Upper lobe of left lung (tissue), 6 donors: ENCODE measurements at regions not wholly inside any gene's neighbourhood (a gene's known extent, or its start where the extent isn't known, plus 50 kb on each side); places are given as distances from the start of the nearest gene placed in this dataset.

Source experiments
- ATAC-seq, 2 donors: fragments of 200-7000 bp; cut with Tn5 transposase; one replicate each; pipeline ENCODE4 v1.9.1; 2022; ENCODE audit warnings: mild to moderate bottlenecking in 2 of 2, moderate library complexity in 2 of 2; ENCODE audit not compliant: low FRiP score in 2 of 2
- DNase-seq, 2 donors: peaks; one replicate each; pipeline ENCODE4 v3.0.0-alpha.2; 2019 to 2020
- H3K27ac ChIP-seq, 4 donors: fragments of 200-600 bp; sonication (generic); one replicate each; pipeline ENCODE4 v1.5.1; 2016 to 2019
- H3K27me3 ChIP-seq, 4 donors: fragments of 200-600 bp; sonication (generic); one replicate each; pipeline ENCODE4 v1.5.1; 2017 to 2019
- H3K36me3 ChIP-seq, 4 donors: fragments of 200-600 bp; sonication (generic); one replicate each; pipeline ENCODE4 v1.5.1; 2016 to 2019
- H3K4me1 ChIP-seq, 4 donors: fragments of 200-600 bp; sonication (generic); one replicate each; pipeline ENCODE4 v1.5.1; 2018 to 2019
- H3K4me3 ChIP-seq, 4 donors: fragments of 200-600 bp; sonication (generic); one replicate each; pipeline ENCODE4 v1.5.1; 2017 to 2019; ENCODE audit warnings: mild to moderate bottlenecking in 2 of 4, moderate library complexity in 1 of 4
- H3K9me3 ChIP-seq, 4 donors: fragments of 200-600 bp; sonication (generic); one replicate each; pipeline ENCODE4 v1.5.1; 2018 to 2019
- CTCF ChIP-seq, 6 experiments: fragments of 450-650 bp in 4 of 6; fragments of 200-600 bp in 2 of 6; sonication (generic) in 2 of 6; IDR thresholded peaks; one replicate each; pipeline ENCODE4 v1.5.1; 2016 to 2019; ENCODE audit warnings: antibody characterized with exemption in 6 of 6
- EP300 ChIP-seq, 4 donors: sonication (generic); formaldehyde crosslinking; IDR thresholded peaks; one replicate each; pipeline ENCODE4 v1.5.1; 2017; ENCODE audit warnings: antibody characterized with exemption in 4 of 4, control low read depth in 2 of 4
- POLR2A ChIP-seq, 4 donors: fragments of 450-650 bp; IDR thresholded peaks; one replicate each; pipeline ENCODE4 v1.5.1; 2016 to 2017; ENCODE audit warnings: antibody characterized with exemption in 4 of 4, mild to moderate bottlenecking in 2 of 4
- POLR2AphosphoS5 ChIP-seq, 2 donors: sonication (generic); formaldehyde crosslinking; IDR thresholded peaks; one replicate each; pipeline ENCODE4 v1.5.1; 2017; ENCODE audit warnings: antibody characterized with exemption in 2 of 2
- WGBS, 2 donors: methylation state at CpG; one replicate each; pipeline ENCODE4 v1.1.5; 2017 to 2018; 5-methylcytosine and 5-hydroxymethylcytosine counted together
- donor health status: DM: no; HTN: no; CAD: no; lungs with moderate emphysema.
- donor health status: DM: no; HTN: yes; CAD: no; lungs with severe emphysema.

DNA sequence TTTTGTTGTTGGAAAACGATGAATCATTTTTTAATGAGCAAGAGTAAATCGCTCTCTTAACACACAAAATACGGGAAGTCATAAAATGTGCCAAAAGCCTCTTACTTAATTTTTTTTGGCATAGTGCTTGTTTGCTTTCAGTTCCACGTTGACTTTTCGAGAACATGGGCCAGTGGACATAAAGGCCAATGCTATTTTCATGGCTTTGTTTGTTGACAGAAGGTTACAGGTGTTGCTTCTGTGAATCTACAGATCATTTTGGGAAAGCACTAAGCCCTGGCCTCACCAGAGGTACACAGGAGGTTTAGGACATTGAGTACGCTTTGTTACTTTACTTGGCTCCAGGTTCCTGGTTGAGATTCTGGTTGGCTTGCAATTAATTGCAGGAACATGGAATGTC lies 199.4 kb upstream of the HMCN1 start:
- ATAC-seq: peak in 1 of 2 donors; percentile 68
- peak in 1 of 4 donors; percentile 39 for TF ChIP-seq EP300 (IDR thresholded peaks at IDR 0.05)
- TF ChIP-seq POLR2A (IDR thresholded peaks at IDR 0.05): no peak

GRCh38 chr1:185533596-185533995 lies 200.6 kb upstream of the HMCN1 start:
- ATAC-seq (peak in 1 of 2 donors; percentile 23), DNase-seq (peak in 1 of 2 donors; percentile 26)
- Histone ChIP-seq H3K36me3 (no peaks in the 10 kb centered on the region), H3K27me3 (no peaks in the 10 kb centered on the region), H3K27ac (no peak overlapping the region), H3K4me1 (peaks cover 0 to 7% (median 5%) of the 10 kb centered on the region in 4 donors), H3K4me3 (no peak overlapping the region), H3K9me3 (no peaks in the 10 kb centered on the region)
- no peak for TF ChIP-seq POLR2A (IDR thresholded peaks at IDR 0.05)
- 68 to 79% methylated on average over 4 of the region's 4 CpGs for WGBS, 2 donors

More for the DNA sequence above, 199.4 kb upstream of the HMCN1 start:
- H3K4me3 ChIP-seq: no peak overlapping the region
- no peaks in the 10 kb centered on the region for H3K27me3 ChIP-seq
- no peak for DNase-seq
- H3K9me3 ChIP-seq: no peaks in the 10 kb centered on the region
- 43 to 47% methylated on average over 6 of the region's 6 CpGs for WGBS, 2 donors
- H3K36me3 ChIP-seq: no peaks in the 10 kb centered on the region
- H3K4me1 ChIP-seq: peaks cover 0 to 7% (median 5%) of the 10 kb centered on the region in 4 donors
- H3K27ac ChIP-seq: peak overlapping the region; percentile 33 to 64 (median 52)

DNA sequence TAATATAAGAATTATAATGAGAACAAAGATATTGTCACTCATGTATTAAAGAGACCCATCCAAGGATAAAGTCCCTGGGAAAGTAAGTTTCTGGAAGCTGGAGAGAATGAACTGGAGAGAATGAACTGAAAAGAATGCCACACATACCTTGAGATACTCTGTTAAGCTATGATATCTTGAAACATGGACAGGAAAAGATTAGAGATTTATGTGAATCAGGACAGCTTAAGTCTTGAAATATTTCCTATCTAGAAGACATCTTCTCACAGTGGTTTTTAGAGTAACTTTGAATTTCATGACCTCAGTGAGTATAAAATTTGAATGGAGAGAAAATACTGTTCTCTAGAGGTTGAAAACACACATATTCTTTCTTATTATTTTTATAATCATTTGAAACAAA lies 201.3 kb upstream of the HMCN1 start:
- DNase-seq (no peak), ATAC-seq (no peak)
- Histone ChIP-seq H3K27ac (no peak overlapping the region), H3K4me1 (peaks cover 0 to 7% (median 5%) of the 10 kb centered on the region in 4 donors), H3K36me3 (no peaks in the 10 kb centered on the region), H3K4me3 (no peak overlapping the region), H3K9me3 (no peaks in the 10 kb centered on the region), H3K27me3 (no peaks in the 10 kb centered on the region)
- TF ChIP-seq POLR2AphosphoS5 (IDR thresholded peaks at IDR 0.05) (no peak), EP300 (IDR thresholded peaks at IDR 0.05) (no peak), CTCF (IDR thresholded peaks at IDR 0.05) (no peak), POLR2A (IDR thresholded peaks at IDR 0.05) (no peak)

DNA sequence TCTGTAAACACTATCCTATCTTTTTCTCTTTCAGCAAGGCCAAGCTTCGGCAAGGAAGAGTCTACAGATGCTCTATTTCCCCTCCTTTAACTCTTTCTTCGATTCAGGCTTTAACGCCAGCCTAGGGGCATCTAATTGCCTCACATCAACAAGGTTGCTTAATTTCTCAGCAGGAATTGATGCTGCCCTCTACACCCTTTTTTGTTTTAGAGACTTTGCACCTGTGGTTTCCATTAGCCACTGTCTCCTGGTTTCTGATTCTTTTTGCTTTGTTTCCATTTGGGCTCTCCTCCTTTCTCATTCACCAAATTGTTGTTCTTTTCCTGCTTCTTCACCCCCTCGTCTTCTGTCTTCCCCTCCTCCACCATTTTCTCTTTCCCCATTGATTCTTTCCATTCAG lies 202.4 kb upstream of the HMCN1 start:
- TF ChIP-seq POLR2AphosphoS5 (IDR thresholded peaks at IDR 0.05) (no peak), CTCF (IDR thresholded peaks at IDR 0.05) (no peak), EP300 (IDR thresholded peaks at IDR 0.05) (no peak), POLR2A (IDR thresholded peaks at IDR 0.05) (no peak)
- Histone ChIP-seq H3K4me3 (no peak overlapping the region), H3K36me3 (no peaks in the 10 kb centered on the region), H3K9me3 (no peaks in the 10 kb centered on the region), H3K27ac (no peak overlapping the region), H3K4me1 (peaks cover 0 to 7% (median 5%) of the 10 kb centered on the region in 4 donors), H3K27me3 (no peaks in the 10 kb centered on the region)
- 91 to 92% methylated on average over 4 of the region's 4 CpGs for WGBS, 2 donors
- ATAC-seq (no peak), DNase-seq (no peak)

GRCh38 chr1:185530215-185530614 lies 204.0 kb upstream of the HMCN1 start:
- DNase-seq: no peak
- TF ChIP-seq CTCF (IDR thresholded peaks at IDR 0.05) (no peak), EP300 (IDR thresholded peaks at IDR 0.05) (no peak), POLR2AphosphoS5 (IDR thresholded peaks at IDR 0.05) (no peak), POLR2A (IDR thresholded peaks at IDR 0.05) (no peak)
- H3K27ac ChIP-seq: no peak overlapping the region
- H3K9me3 ChIP-seq: no peaks in the 10 kb centered on the region
- no peaks in the 10 kb centered on the region for H3K27me3 ChIP-seq
- H3K4me1 ChIP-seq: peaks cover 0 to 4% (median 3%) of the 10 kb centered on the region in 4 donors
- H3K4me3 ChIP-seq: no peak overlapping the region
- 90 to 96% methylated on average over 3 of the region's 3 CpGs for WGBS, 2 donors
- no peak for ATAC-seq
- no peaks in the 10 kb centered on the region for H3K36me3 ChIP-seq

DNA sequence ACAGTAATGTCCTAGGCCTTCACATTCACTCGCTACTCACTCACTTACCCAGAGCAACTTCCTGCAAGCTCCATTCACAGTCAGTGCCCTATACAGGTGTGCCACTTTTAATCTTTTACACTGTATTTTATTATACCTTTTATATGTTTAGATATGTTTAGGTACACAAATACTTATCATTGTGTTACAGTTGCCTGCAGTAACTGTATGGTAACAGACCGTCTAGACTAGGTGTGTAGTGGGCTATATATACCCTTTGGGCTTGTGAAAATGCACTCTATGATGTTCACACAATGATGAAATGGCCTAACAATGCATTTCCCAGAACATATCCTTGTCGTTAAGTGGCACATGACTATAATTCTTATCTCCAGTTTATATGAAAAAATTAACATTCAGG lies 204.5 kb upstream of the HMCN1 start:
- WGBS, 2 donors: 89 to 95% methylated on average over 3 of the region's 3 CpGs
- ATAC-seq: no peak

More for the DNA sequence above, 204.5 kb upstream of the HMCN1 start:
- Histone ChIP-seq H3K27ac (no peak overlapping the region), H3K4me3 (no peak overlapping the region), H3K27me3 (no peaks in the 10 kb centered on the region), H3K9me3 (no peaks in the 10 kb centered on the region), H3K4me1 (peaks cover 0 to 3% (median 0%) of the 10 kb centered on the region in 4 donors), H3K36me3 (no peaks in the 10 kb centered on the region)
- no peak for DNase-seq
- no peak for TF ChIP-seq POLR2AphosphoS5 (IDR thresholded peaks at IDR 0.05)
- TF ChIP-seq EP300 (IDR thresholded peaks at IDR 0.05): no peak
- TF ChIP-seq CTCF (IDR thresholded peaks at IDR 0.05): no peak
- TF ChIP-seq POLR2A (IDR thresholded peaks at IDR 0.05): no peak
